ENCODE measurements at regions not wholly inside any gene's neighbourhood (a gene's known extent, or its start where the extent isn't known, plus 50 kb on each side); places are given as distances from the start of the nearest gene placed in this dataset.

GRCh38 chr11:8332891-8333290 lies 69.2 kb upstream of the LMO1 start:
- no peak for TF ChIP-seq ZNF274 (IDR thresholded peaks at IDR 0.05; ENCODE audit: low read depth, low read length)
- no peak for TF ChIP-seq YY1 (IDR thresholded peaks at IDR 0.05; ENCODE audit: insufficient read depth, insufficient read length)
- no peak for TF ChIP-seq SUZ12 (IDR thresholded peaks at IDR 0.05; ENCODE audit: extremely low read depth, insufficient read depth, insufficient read length)

All from NT2/D1 (cell line).